ENCODE measurements at regions not wholly inside any gene's neighbourhood (a gene's known extent, or its start where the extent isn't known, plus 50 kb on each side); places are given as distances from the start of the nearest gene placed in this dataset.

GRCh38 chr4:33940281-33940680, 2304.0 kb downstream of the ARAP2 start:
- no peak for TF ChIP-seq CTCF (IDR thresholded peaks at IDR 0.05)
- TF ChIP-seq POLR2A (IDR thresholded peaks at IDR 0.05): no peak
- no peak for TF ChIP-seq EP300 (IDR thresholded peaks at IDR 0.05)
